Tibial artery (tissue), 4 donors: ENCODE measurements at regions not wholly inside any gene's neighbourhood (a gene's known extent, or its start where the extent isn't known, plus 50 kb on each side); places are given as distances from the start of the nearest gene placed in this dataset.
A peak's percentile ranks its signal among the peaks of the same experiment; 100 is the strongest.

ENCODE experiments used
- DNase-seq, 2 donors: peaks; one replicate each; pipeline ENCODE4 v3.0.0-alpha.2; 2019
- H3K27ac ChIP-seq, 2 donors: fragments of 200-600 bp; sonication (generic) in 1 of 2; 1 replicate in 1 of 2; 2 replicates in 1 of 2; pipeline ENCODE4 v1.5.1; 2018 to 2019; ENCODE audit warnings: mild to moderate bottlenecking in 1 of 2
- H3K27me3 ChIP-seq, 2 donors: fragments of 200-600 bp; sonication (generic) in 1 of 2; one replicate each; pipeline versions ENCODE4 v1.5.1 to v1.6.0; 2016 to 2019
- H3K36me3 ChIP-seq, 3 donors: fragments of 200-600 bp; sonication (generic) in 2 of 3; one replicate each; pipeline ENCODE4 v1.5.1; 2016 to 2019; ENCODE audit warnings: mild to moderate bottlenecking in 2 of 3
- H3K4me1 ChIP-seq, 4 donors: fragments of 200-600 bp; sonication (generic) in 2 of 4; 1 replicate in 3 of 4; 2 replicates in 1 of 4; pipeline ENCODE4 v1.5.1; 2016 to 2019
- H3K4me3 ChIP-seq, 2 donors: fragments of 200-600 bp; sonication (generic) in 1 of 2; 1 replicate in 1 of 2; 2 replicates in 1 of 2; pipeline ENCODE4 v1.5.1; 2018 to 2019; ENCODE audit warnings: mild to moderate bottlenecking in 2 of 2
- H3K9me3 ChIP-seq, 3 donors: fragments of 200-600 bp; sonication (generic) in 1 of 3; one replicate each; pipeline ENCODE4 v1.5.1; 2016 to 2019
- intact Hi-C: fragments of 100-400 bp; cut with DNase I; formaldehyde crosslinking; loops from one replicate; pipeline ENCODE4 v1.15.0; 2023; ENCODE audit warnings: low total_unique reads
- TF ChIP-seq, protein P1 (sequence below), 2 experiments: fragments of 200-600 bp in 1 of 2; fragments of 450-650 bp in 1 of 2; IDR thresholded peaks; one replicate each; pipeline ENCODE4 v1.5.1; 2017 to 2019; ENCODE audit warnings: antibody characterized with exemption in 2 of 2, mild to moderate bottlenecking in 1 of 2, moderate library complexity in 1 of 2

DNA sequence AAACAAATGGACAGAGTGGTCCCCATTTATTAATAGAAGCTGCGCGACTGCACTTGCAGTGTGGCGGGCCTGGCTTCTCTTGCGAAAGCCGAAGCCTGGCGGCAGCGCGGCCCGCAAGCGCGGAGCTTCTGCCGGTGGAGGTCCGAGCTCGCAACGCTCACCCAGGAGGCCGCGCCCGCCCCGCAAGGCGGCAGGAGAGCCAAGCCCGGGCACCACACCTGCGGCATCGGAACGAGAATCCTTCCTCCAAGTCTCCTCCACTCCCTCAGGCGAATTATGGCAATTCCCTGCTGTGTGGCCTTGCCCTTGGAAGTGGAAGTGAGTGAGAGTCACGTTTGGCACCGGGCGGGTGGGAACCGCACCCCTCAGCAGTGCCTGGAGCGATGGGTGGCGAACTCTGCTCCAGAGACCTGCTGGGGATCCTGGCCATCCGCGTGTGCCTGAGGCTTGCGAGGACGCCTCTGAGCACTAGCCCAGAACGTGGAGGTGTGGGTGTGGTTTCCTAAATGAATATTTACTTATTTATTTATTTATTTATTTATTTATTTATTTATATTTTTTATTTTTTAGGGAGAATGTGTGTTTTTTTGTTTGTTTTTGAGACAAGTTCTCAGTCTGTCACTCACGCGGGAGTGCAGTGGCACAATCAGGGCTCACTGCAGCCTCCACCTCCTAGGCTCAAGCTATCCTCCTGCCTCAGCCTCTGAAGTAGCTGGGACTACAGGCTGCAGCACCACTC is 133.7 kb upstream of the UBE2E1 start:
- Histone ChIP-seq H3K36me3 (no peaks in the 10 kb centered on the region), H3K4me1 (peaks cover 0 to 19% (median 4%) of the 10 kb centered on the region in 4 donors), H3K27ac (no peak overlapping the region), H3K4me3 (peak overlapping the region; percentile 42 to 53), H3K9me3 (no peaks in the 10 kb centered on the region), H3K27me3 (no peaks in the 10 kb centered on the region)
- DNase-seq, result no peak
- TF ChIP-seq, protein P1, sequence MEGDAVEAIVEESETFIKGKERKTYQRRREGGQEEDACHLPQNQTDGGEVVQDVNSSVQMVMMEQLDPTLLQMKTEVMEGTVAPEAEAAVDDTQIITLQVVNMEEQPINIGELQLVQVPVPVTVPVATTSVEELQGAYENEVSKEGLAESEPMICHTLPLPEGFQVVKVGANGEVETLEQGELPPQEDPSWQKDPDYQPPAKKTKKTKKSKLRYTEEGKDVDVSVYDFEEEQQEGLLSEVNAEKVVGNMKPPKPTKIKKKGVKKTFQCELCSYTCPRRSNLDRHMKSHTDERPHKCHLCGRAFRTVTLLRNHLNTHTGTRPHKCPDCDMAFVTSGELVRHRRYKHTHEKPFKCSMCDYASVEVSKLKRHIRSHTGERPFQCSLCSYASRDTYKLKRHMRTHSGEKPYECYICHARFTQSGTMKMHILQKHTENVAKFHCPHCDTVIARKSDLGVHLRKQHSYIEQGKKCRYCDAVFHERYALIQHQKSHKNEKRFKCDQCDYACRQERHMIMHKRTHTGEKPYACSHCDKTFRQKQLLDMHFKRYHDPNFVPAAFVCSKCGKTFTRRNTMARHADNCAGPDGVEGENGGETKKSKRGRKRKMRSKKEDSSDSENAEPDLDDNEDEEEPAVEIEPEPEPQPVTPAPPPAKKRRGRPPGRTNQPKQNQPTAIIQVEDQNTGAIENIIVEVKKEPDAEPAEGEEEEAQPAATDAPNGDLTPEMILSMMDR (IDR thresholded peaks at IDR 0.05), result no peak
- intact Hi-C loops, result no loop called here

DNA sequence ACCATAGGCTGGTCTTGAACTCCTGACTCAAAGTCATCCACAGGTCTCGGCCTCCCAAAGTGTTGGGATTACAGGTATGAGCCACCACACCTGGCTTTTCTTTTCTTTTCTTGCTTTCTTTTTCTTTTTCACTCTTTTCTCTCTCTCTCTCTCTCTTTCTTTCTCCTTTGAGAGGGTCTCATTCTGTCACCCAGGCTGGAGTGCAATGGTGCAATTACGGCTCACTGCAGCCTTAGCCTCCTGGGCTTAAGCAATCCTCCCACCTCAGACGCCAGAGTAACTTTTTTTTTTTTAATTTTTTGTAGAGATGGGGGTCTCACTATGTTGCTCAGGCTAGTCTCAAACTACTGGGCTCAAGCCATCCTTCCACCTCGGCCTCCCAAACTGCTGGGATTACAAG is 133.1 kb upstream of the UBE2E1 start:
- peaks cover 0 to 19% (median 4%) of the 10 kb centered on the region in 4 donors for H3K4me1 ChIP-seq
- DNase-seq, result no peak
- no peaks in the 10 kb centered on the region for H3K27me3 ChIP-seq
- no peak overlapping the region for H3K4me3 ChIP-seq
- no peaks in the 10 kb centered on the region for H3K9me3 ChIP-seq
- H3K27ac ChIP-seq, result no peak overlapping the region
- TF ChIP-seq, protein P1 (IDR thresholded peaks at IDR 0.05), result no peak
- H3K36me3 ChIP-seq, result no peaks in the 10 kb centered on the region
- intact Hi-C loops, result no loop called here

DNA sequence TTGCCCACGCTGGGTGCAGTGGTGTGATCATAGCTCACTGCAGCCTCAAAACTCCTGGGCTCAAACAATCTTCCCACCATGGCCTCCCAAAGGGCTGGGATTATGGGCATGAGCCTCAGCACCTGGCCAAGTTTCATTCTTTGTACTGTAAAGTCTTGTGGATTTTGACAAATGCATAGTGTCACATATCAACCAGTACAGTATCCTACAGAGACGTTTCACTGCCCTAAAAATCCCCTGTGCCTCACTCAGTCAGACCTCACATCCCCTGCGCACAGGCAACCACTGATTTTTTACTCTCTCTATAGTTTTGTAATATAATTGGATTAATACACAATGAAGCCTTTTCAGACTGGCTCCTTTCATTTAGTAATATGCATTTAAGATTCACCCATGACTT is 130.7 kb upstream of the UBE2E1 start:
- intact Hi-C loops, result no loop called here
- no peak for DNase-seq
- H3K27ac ChIP-seq, result no peak overlapping the region
- H3K27me3 ChIP-seq, result no peaks in the 10 kb centered on the region
- no peak overlapping the region for H3K4me3 ChIP-seq
- TF ChIP-seq, protein P1 (IDR thresholded peaks at IDR 0.05), result no peak
- no peaks in the 10 kb centered on the region for H3K36me3 ChIP-seq
- peaks cover 0 to 12% (median 2%) of the 10 kb centered on the region in 4 donors for H3K4me1 ChIP-seq
- H3K9me3 ChIP-seq, result no peaks in the 10 kb centered on the region

DNA sequence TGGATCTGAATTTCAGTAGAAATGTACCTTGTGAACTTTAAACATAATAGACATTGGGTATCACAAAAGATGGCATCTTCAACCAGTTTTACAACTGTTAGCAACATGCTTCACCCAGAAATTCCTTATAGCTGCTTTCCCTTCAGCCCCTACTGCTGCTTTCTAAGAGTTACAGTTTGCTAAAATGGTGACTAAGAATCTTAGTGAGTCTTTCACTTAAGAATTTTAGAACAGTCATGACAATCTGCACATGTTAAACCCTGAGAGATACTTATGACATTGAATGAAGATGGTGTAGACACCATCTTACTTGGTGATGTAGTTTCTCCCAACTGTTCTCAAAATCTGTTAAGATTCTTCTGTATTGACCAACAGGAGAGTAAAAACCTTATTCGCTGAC is 129.7 kb upstream of the UBE2E1 start:
- intact Hi-C loops, result no loop called here
- H3K27me3 ChIP-seq, result no peaks in the 10 kb centered on the region
- peaks cover 0 to 11% (median 2%) of the 10 kb centered on the region in 4 donors for H3K4me1 ChIP-seq
- DNase-seq, result no peak
- no peak overlapping the region for H3K4me3 ChIP-seq
- TF ChIP-seq, protein P1 (IDR thresholded peaks at IDR 0.05), result no peak
- H3K36me3 ChIP-seq, result no peaks in the 10 kb centered on the region
- H3K9me3 ChIP-seq, result no peaks in the 10 kb centered on the region
- H3K27ac ChIP-seq, result no peak overlapping the region

DNA sequence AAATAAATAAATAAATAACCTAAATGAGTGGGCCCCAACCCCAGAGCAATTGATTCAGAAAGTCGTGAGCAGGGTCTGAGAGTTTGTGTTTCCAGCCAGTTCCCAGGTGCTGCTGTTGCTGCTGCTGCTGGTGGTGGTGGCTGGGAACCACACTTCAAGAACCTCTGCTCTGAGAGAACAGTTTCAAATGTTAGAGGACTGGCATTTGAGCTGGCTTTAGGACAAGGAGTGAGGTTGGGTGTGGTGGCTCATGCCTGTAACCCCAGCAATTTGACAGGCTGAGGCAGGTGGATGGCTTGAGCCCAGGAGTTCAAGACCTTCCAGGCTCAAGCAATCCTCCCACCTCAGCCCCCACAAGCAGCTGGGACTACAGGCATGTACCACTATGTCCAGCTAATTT is 123.1 kb upstream of the UBE2E1 start:
- no peaks in the 10 kb centered on the region for H3K27me3 ChIP-seq
- no peaks in the 10 kb centered on the region for H3K9me3 ChIP-seq
- intact Hi-C loops, result no loop called here
- peaks cover 0 to 15% (median 11%) of the 10 kb centered on the region in 4 donors for H3K4me1 ChIP-seq
- no peak overlapping the region for H3K4me3 ChIP-seq
- TF ChIP-seq, protein P1 (IDR thresholded peaks at IDR 0.05), result no peak
- H3K36me3 ChIP-seq, result no peaks in the 10 kb centered on the region
- H3K27ac ChIP-seq, result no peak overlapping the region
- DNase-seq, result no peak
